Lung (tissue), 11 donors: ENCODE measurements at regions not wholly inside any gene's neighbourhood (a gene's known extent, or its start where the extent isn't known, plus 50 kb on each side); places are given as distances from the start of the nearest gene placed in this dataset.

ENCODE experiments used
- ATAC-seq: fragments of 200-7000 bp; cut with Tn5 transposase; one replicate; pipeline ENCODE4 v1.9.1; 2020; ENCODE audit warnings: moderate number of reproducible peaks; ENCODE audit not compliant: insufficient read depth, low FRiP score
- DNase-seq, 3 donors: peaks; one replicate each; pipeline ENCODE4 v3.0.0-alpha.2; 2013 to 2017
- H3K27ac ChIP-seq, 2 donors: one replicate each; pipeline ENCODE4 v1.5.1; 2013; ENCODE audit warnings: mild to moderate bottlenecking in 2 of 2, moderate library complexity in 2 of 2, control low read depth in 1 of 2, inconsistent platforms in 1 of 2, low read depth in 1 of 2, low read length in 1 of 2
- H3K27me3 ChIP-seq, 3 donors: one replicate each; pipeline ENCODE4 v1.5.1; 2013; ENCODE audit warnings: low read length in 2 of 3; ENCODE audit not compliant: control insufficient read depth in 3 of 3, insufficient read depth in 3 of 3
- H3K36me3 ChIP-seq, 4 donors: one replicate each; pipeline ENCODE4 v1.5.1; 2013; ENCODE audit warnings: low read length in 4 of 4, mild to moderate bottlenecking in 1 of 4, moderate library complexity in 1 of 4; ENCODE audit not compliant: control insufficient read depth in 4 of 4, insufficient read depth in 4 of 4
- H3K4me1 ChIP-seq, 5 donors: one replicate each; pipeline ENCODE4 v1.5.1; 2013; ENCODE audit warnings: low read length in 5 of 5, mild to moderate bottlenecking in 2 of 5, moderate library complexity in 1 of 5; ENCODE audit not compliant: control insufficient read depth in 5 of 5, insufficient read depth in 5 of 5
- H3K4me3 ChIP-seq: one replicate; pipeline ENCODE4 v1.5.1; 2013; ENCODE audit warnings: mild to moderate bottlenecking, control low read depth, moderate library complexity
- H3K9ac ChIP-seq, 2 donors: one replicate each; pipeline ENCODE4 v1.5.1; 2013; ENCODE audit warnings: low read length in 2 of 2, control low read depth in 1 of 2; ENCODE audit not compliant: insufficient read depth in 1 of 2
- H3K9me3 ChIP-seq, 4 donors: one replicate each; pipeline ENCODE4 v1.5.1; 2013; ENCODE audit warnings: low read length in 3 of 4, mild to moderate bottlenecking in 1 of 4, moderate library complexity in 1 of 4; ENCODE audit not compliant: control insufficient read depth in 4 of 4, insufficient read depth in 3 of 4
- CTCF ChIP-seq: IDR thresholded peaks from 2 replicates; pipeline ENCODE4 v1.5.1; 2012; ENCODE audit warnings: mild to moderate bottlenecking; ENCODE audit errors: control extremely low read depth, extremely low read depth
- WGBS, 2 donors: extraction: QIAGEN DNeasy Blood & Tissue Kit; methylation state at CpG; one replicate each; pipeline ENCODE4 v1.1.7; 2013; 5-methylcytosine and 5-hydroxymethylcytosine counted together
- donor health status: control.
- donor health status: control.
- donor health status: Bipolar disorder and iron deficiency.
- donor health status: healthy.
- donor health status: DM: yes; HTN: yes; CAD: no.

- Histone ChIP-seq H3K4me1 (peaks cover 3 to 16% (median 7%) of the 10 kb centered on the region in 5 donors), H3K9ac (no peak overlapping the region), H3K4me3 (no peak overlapping the region), H3K27ac (peak overlapping the region in 1 of 2 donors; percentile 10), H3K27me3 (no peaks in the 10 kb centered on the region), H3K36me3 (no peaks in the 10 kb centered on the region), H3K9me3 (no peaks in the 10 kb centered on the region)
- ATAC-seq, result no peak
- DNase-seq, result no peak
- 70 to 96% methylated on average over 1 of the region's 1 CpG for WGBS, 2 donors
- no peak for TF ChIP-seq CTCF
These were observed 53.8 kb upstream of the CCDC28A start for GRCh38 chr6:138719744-138720143.

DNA sequence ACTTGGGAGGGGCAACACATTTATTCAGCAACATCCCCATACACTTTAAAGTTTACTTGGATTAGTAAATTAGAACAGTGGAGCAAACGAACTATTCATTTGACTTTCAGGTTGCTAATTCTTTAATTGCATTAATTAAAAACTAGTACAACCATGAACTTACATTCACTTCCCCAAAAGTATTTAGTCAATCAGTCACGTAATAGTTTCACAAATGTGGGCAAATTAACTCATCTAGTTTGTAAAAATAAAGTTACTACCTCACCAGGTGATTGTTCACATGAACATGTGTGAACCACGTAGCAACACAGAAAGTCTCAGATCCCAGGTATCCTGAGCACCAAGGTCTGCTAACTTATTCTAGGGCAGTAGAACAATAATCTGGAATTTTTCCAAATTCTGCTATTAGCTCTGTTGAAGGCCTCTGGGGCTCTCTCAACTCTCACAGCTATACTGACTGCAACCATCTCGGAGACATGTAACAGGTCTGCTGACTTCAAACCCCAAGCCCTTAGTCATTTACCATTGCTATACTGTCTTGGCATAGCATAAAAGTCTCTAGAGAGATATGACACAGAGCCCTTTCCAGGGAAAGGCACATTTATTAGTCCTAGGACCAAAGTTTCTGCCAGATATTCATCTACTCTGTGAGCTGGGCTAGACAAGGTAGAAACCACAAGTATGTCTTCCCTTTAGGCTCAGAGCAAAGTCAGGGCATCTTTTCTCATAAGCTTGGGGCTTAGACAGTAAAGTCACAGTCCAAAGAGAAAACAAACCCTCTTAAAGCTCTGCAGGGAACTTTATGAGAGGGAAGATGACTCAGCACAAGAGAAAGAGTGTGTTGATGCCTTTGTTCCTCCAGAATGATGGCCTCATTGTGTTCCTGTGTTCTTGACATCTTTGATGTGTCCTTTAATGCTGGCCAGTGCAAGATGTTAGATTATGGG is 50.9 kb upstream of the CCDC28A start:
- 71 to 81% methylated on average over 4 of the region's 4 CpGs for WGBS, 2 donors
- no peak for ATAC-seq

More for the DNA sequence above, 50.9 kb upstream of the CCDC28A start:
- Histone ChIP-seq H3K9me3 (no peaks in the 10 kb centered on the region), H3K4me1 (peaks cover 5 to 16% (median 7%) of the 10 kb centered on the region in 5 donors), H3K27ac (no peak overlapping the region), H3K36me3 (no peaks in the 10 kb centered on the region), H3K9ac (no peak overlapping the region), H3K4me3 (no peak overlapping the region), H3K27me3 (no peaks in the 10 kb centered on the region)
- TF ChIP-seq CTCF, result no peak
- DNase-seq, result no peak
